GM23248 (cell line): ENCODE measurements at regions not wholly inside any gene's neighbourhood (a gene's known extent, or its start where the extent isn't known, plus 50 kb on each side); places are given as distances from the start of the nearest gene placed in this dataset.

Experiments
- EZH2 ChIP-seq: fragments of 200-600 bp; sonication (generic); IDR thresholded peaks from 2 replicates; pipeline ENCODE4 v1.6.1; 2018; ENCODE audit warnings: antibody characterized with exemption, mild to moderate bottlenecking; ENCODE audit not compliant: insufficient read depth, poor library complexity, severe bottlenecking
- EZH2phosphoT487 ChIP-seq: fragments of 200-600 bp; sonication (generic); IDR thresholded peaks from 2 replicates; pipeline ENCODE4 v1.6.1; 2018; ENCODE audit warnings: antibody characterized with exemption, moderate library complexity, mild to moderate bottlenecking, low read depth; ENCODE audit not compliant: insufficient read depth

- TF ChIP-seq EZH2 (no peak), EZH2phosphoT487 (no peak)
These were observed 459.5 kb upstream of the CDH20 start for GRCh38 chr18:60873708-60874107.
